Panc1 (cell line): ENCODE measurements at regions not wholly inside any gene's neighbourhood (a gene's known extent, or its start where the extent isn't known, plus 50 kb on each side); places are given as distances from the start of the nearest gene placed in this dataset.

Experiments
- ATAC-seq: fragments of 200-7000 bp; cut with Tn5 transposase; 2 replicates; pipeline ENCODE4 v1.9.1; 2020; ENCODE audit warnings: mild to moderate bottlenecking, moderate library complexity
- BruUV-seq: library from RNA; stranded (reverse); fragments of 400-500 nt; replicated peaks from 2 replicates; lab custom pipeline; 2021; lab: Mats Ljungman, UMichigan
- CTCF ChIA-PET: fragments of 300-600 bp; sonication (Branson Sonifier 250); formaldehyde crosslinking; loops from one replicate; lab custom pipeline; 2022; ENCODE audit warnings: antibody characterized with exemption; lab: Charles Lee
- POLR2A ChIA-PET: fragments of 300-600 bp; sonication (Branson Sonifier 250); formaldehyde crosslinking; loops from one replicate; lab custom pipeline; 2022; ENCODE audit warnings: antibody characterized with exemption; lab: Charles Lee
- DNase-seq: peaks from one replicate; pipeline ENCODE4 v3.0.0-alpha.2; 2010; ENCODE audit warnings: low read depth, low spot score
- H3K27ac ChIP-seq: 2 replicates; pipeline ENCODE4 v1.5.1; 2011; ENCODE audit warnings: mild to moderate bottlenecking, low read length, inconsistent platforms
- H3K27me3 ChIP-seq: fragments of 200-500 bp; sonication (Bioruptor generic); 2 replicates; pipeline ENCODE4 v1.6.0; 2014; ENCODE audit warnings: low read length, inconsistent platforms; ENCODE audit not compliant: control insufficient read depth, insufficient read depth
- H3K36me3 ChIP-seq: fragments of 200-500 bp; sonication (Bioruptor generic); 2 replicates; pipeline ENCODE4 v1.5.1; 2014; ENCODE audit warnings: inconsistent platforms, mild to moderate bottlenecking, low read length, moderate library complexity; ENCODE audit not compliant: control insufficient read depth, insufficient read depth
- H3K4me1 ChIP-seq: 2 replicates; pipeline ENCODE4 v1.5.1; 2011; ENCODE audit warnings: inconsistent platforms, mild to moderate bottlenecking, low read length, moderate library complexity; ENCODE audit not compliant: control insufficient read depth, insufficient read depth
- H3K4me3 ChIP-seq, 2 experiments: 2 replicates each; pipeline ENCODE4 v1.5.1; 2011 to 2012; ENCODE audit warnings: low read depth in 2 of 2, low read length in 2 of 2, mild to moderate bottlenecking in 2 of 2, inconsistent platforms in 1 of 2, moderate library complexity in 1 of 2
- H3K9me3 ChIP-seq: fragments of 200-500 bp; sonication (Bioruptor generic); 2 replicates; pipeline ENCODE4 v1.5.1; 2014; ENCODE audit warnings: low read depth, mild to moderate bottlenecking, inconsistent platforms, low read length, moderate library complexity; ENCODE audit not compliant: control insufficient read depth, insufficient read depth
- POLR2AphosphoS5 ChIP-seq: IDR thresholded peaks from 2 replicates; pipeline ENCODE4 v1.6.1; 2012; ENCODE audit warnings: mild to moderate bottlenecking, low read depth, low read length, moderate library complexity
- SIN3A ChIP-seq: IDR thresholded peaks from 2 replicates; pipeline ENCODE4 v1.6.1; 2012; ENCODE audit warnings: low read depth, mild to moderate bottlenecking, low read length, moderate library complexity, borderline replicate concordance; ENCODE audit not compliant: insufficient read depth
- TCF7L2 ChIP-seq: IDR thresholded peaks from 2 replicates; pipeline ENCODE4 v1.6.1; 2011; ENCODE audit warnings: mild to moderate bottlenecking, low read depth, low read length, inconsistent platforms
- in situ Hi-C: cut with HindIII; loops from 2 replicates; pipeline ENCODE4 v1.10.0; 2016; ENCODE audit warnings: low sequenced_read_pairs, low pct_unique_long_range_greater_than_20kb
- intact Hi-C: fragments of 100-400 bp; cut with micrococcal nuclease; formaldehyde crosslinking; loops from one replicate; pipeline ENCODE4 v1.10.0; 2022; ENCODE audit not compliant: unreplicated experiment
- TF ChIP-seq, protein P1 (sequence below): fragments of 450-650 bp; IDR thresholded peaks from 2 replicates; pipeline ENCODE4 v1.5.1; 2017; ENCODE audit warnings: mild to moderate bottlenecking
- TF ChIP-seq, protein P2 (sequence below), 2 experiments: IDR thresholded peaks; 2 replicates each; pipeline ENCODE4 v1.6.1; 2011 to 2012; ENCODE audit warnings: low read depth in 2 of 2, control low read depth in 1 of 2, low read length in 1 of 2, mild to moderate bottlenecking in 1 of 2, moderate library complexity in 1 of 2; ENCODE audit not compliant: insufficient read depth in 1 of 2

DNA sequence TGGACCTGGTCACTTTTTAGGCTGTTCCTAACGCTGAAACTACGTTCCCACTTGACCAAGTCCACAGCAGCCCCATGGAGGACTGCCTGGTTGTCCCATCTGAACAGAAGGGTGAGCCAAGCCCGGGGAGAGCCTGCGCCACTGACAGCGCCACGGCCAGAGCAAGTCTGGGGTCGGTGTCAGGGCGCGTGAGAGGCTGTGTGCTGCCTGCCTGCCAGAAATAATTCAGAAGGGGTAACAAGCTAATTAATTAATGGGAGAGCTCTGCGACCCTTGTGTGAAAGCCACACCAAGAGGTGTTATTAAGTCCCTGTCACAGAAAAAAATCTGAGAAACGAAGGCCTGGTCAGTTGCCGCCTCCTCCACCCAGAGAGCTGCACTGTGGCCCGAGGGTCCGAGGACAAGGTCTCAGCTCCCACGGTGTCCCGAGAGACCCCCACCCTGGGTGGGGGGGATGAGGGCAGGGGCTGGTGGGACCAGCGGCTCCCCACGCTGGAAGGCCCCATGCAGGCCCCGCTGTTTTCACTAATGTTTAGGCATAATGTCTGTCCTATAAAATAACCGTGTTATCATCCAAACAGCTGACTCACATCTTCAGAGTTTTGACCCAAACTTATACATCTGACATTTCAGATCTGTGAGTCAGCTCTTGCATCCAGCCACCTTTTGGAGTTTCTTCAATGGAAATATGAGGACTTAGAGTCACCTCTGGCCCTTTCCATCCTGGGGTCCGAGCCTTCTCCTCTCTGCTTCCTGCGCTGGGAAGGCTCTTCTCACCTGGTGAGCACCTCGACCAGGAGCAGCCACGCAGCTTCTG, 58.5 kb downstream of the DLL1 start:
- Histone ChIP-seq H3K27me3 (no peaks in the 10 kb centered on the region), H3K36me3 (no peaks in the 10 kb centered on the region), H3K4me1 (no peaks in the 10 kb centered on the region), H3K9me3 (no peaks in the 10 kb centered on the region), H3K27ac (no peak overlapping the region), H3K4me3 (no peak overlapping the region)
- intact Hi-C loops = no loop called here
- TF ChIP-seq, protein P1, sequence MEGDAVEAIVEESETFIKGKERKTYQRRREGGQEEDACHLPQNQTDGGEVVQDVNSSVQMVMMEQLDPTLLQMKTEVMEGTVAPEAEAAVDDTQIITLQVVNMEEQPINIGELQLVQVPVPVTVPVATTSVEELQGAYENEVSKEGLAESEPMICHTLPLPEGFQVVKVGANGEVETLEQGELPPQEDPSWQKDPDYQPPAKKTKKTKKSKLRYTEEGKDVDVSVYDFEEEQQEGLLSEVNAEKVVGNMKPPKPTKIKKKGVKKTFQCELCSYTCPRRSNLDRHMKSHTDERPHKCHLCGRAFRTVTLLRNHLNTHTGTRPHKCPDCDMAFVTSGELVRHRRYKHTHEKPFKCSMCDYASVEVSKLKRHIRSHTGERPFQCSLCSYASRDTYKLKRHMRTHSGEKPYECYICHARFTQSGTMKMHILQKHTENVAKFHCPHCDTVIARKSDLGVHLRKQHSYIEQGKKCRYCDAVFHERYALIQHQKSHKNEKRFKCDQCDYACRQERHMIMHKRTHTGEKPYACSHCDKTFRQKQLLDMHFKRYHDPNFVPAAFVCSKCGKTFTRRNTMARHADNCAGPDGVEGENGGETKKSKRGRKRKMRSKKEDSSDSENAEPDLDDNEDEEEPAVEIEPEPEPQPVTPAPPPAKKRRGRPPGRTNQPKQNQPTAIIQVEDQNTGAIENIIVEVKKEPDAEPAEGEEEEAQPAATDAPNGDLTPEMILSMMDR = no peak
- TF ChIP-seq TCF7L2 (no peak), SIN3A (no peak), POLR2AphosphoS5 (no peak)
- TF ChIP-seq, protein P2, sequence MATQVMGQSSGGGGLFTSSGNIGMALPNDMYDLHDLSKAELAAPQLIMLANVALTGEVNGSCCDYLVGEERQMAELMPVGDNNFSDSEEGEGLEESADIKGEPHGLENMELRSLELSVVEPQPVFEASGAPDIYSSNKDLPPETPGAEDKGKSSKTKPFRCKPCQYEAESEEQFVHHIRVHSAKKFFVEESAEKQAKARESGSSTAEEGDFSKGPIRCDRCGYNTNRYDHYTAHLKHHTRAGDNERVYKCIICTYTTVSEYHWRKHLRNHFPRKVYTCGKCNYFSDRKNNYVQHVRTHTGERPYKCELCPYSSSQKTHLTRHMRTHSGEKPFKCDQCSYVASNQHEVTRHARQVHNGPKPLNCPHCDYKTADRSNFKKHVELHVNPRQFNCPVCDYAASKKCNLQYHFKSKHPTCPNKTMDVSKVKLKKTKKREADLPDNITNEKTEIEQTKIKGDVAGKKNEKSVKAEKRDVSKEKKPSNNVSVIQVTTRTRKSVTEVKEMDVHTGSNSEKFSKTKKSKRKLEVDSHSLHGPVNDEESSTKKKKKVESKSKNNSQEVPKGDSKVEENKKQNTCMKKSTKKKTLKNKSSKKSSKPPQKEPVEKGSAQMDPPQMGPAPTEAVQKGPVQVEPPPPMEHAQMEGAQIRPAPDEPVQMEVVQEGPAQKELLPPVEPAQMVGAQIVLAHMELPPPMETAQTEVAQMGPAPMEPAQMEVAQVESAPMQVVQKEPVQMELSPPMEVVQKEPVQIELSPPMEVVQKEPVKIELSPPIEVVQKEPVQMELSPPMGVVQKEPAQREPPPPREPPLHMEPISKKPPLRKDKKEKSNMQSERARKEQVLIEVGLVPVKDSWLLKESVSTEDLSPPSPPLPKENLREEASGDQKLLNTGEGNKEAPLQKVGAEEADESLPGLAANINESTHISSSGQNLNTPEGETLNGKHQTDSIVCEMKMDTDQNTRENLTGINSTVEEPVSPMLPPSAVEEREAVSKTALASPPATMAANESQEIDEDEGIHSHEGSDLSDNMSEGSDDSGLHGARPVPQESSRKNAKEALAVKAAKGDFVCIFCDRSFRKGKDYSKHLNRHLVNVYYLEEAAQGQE (IDR thresholded peaks at IDR 0.05; ENCODE audit: insufficient read depth in 1 of 2, low read depth in 2 of 2, low read length in 1 of 2) = no peak
- no peak for DNase-seq
- CTCF ChIA-PET = no interaction called here
- no TSS peak for BruUV-seq
- POLR2A ChIA-PET = no interaction called here
- in situ Hi-C loops = no loop called here
- ATAC-seq = no peak

- CTCF ChIA-PET = no interaction called here
- no peaks in the 10 kb centered on the region for H3K9me3 ChIP-seq
- no peak overlapping the region for H3K27ac ChIP-seq
- no peak for ATAC-seq
- in situ Hi-C loops = no loop called here
- POLR2A ChIA-PET = no interaction called here
- intact Hi-C loops = no loop called here
- DNase-seq = no peak
- no peaks in the 10 kb centered on the region for H3K4me1 ChIP-seq
- H3K36me3 ChIP-seq = no peaks in the 10 kb centered on the region
- no TSS peak for BruUV-seq
- H3K4me3 ChIP-seq = no peak overlapping the region
- TF ChIP-seq SIN3A (no peak), POLR2AphosphoS5 (no peak), TCF7L2 (no peak)
- TF ChIP-seq, protein P2 (IDR thresholded peaks at IDR 0.05; ENCODE audit: insufficient read depth in 1 of 2, low read depth in 2 of 2, low read length in 1 of 2) = no peak
- no peaks in the 10 kb centered on the region for H3K27me3 ChIP-seq
These were observed 59.3 kb downstream of the DLL1 start for GRCh38 chr6:170231293-170232185.
